ENCODE measurements at regions not wholly inside any gene's neighbourhood (a gene's known extent, or its start where the extent isn't known, plus 50 kb on each side); places are given as distances from the start of the nearest gene placed in this dataset.

DNA sequence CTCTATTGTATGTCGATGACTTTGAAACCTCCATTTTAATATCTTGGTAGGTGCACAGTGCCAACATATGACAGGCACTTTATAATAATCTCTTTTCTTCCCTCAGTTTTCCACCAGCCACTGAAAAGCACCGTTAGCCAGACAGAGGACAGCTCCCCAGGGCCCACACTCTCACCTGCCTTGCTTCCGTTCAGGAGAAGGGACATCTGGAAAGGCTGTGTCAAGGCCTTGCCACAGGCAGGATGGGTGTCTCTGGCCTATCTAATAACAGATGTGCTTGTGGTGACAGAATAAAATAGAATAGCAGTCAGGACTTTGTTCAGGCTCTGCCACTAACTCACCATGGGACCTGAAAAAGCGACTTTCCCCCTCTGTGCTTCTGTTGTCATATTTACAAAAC lies 75.5 kb upstream of the CCDC167 start:
- TF ChIP-seq EZH2 (IDR thresholded peaks at IDR 0.05; ENCODE audit: low read length, missing control alignments), result no peak
- TF ChIP-seq CTCF (conservative IDR thresholded peaks at IDR 0.05 in 1 of 2, IDR thresholded peaks at IDR 0.05 in 1 of 2; ENCODE audit: low read depth in 1 of 2, low read length in 2 of 2), result no peak

Measured in fibroblast of lung (primary cell).